ENCODE measurements at regions not wholly inside any gene's neighbourhood (a gene's known extent, or its start where the extent isn't known, plus 50 kb on each side); places are given as distances from the start of the nearest gene placed in this dataset.

- Mint-ChIP-seq H3K4me3 (ENCODE audit: unreplicated experiment) (no peak overlapping the region), H3K27me3 (ENCODE audit: insufficient read depth, unreplicated experiment) (no peaks in the 10 kb centered on the region), H3K9me3 (ENCODE audit: unreplicated experiment) (peaks cover 23% of the 10 kb centered on the region), H3K27ac (ENCODE audit: low read depth, unreplicated experiment) (no peak overlapping the region), H3K36me3 (ENCODE audit: insufficient read depth, unreplicated experiment) (no peaks in the 10 kb centered on the region), H3K4me1 (ENCODE audit: insufficient read depth, unreplicated experiment) (peaks cover 10% of the 10 kb centered on the region)
- intact Hi-C loops (cut with micrococcal nuclease) = no loop called here
- CTCF ChIA-PET = no interaction called here
- DNase-seq (ENCODE audit: unreplicated experiment) = no peak
- POLR2A ChIA-PET = no interaction called here
- no TSS peak for BruUV-seq (replicated peaks)
- no peak for TF ChIP-seq CTCF (IDR thresholded peaks at IDR 0.05; ENCODE audit: unreplicated experiment)
Observed at GRCh38 chr2:2649109-2650072, 318.3 kb upstream of the MYT1L start.

GRCh38 chr2:2648094-2648493 is 317.0 kb upstream of the MYT1L start:
- H3K36me3 Mint-ChIP-seq (ENCODE audit: insufficient read depth, unreplicated experiment) = no peaks in the 10 kb centered on the region
- DNase-seq (ENCODE audit: unreplicated experiment) = no peak
- ChIA-PET POLR2A (no interaction called here), CTCF (interaction anchor here (0.5 kb wide), 1 partner anchor 521 kb away, joined by 4 read pairs; no protein-coding TSS in a partner anchor)
- H3K27ac Mint-ChIP-seq (ENCODE audit: low read depth, unreplicated experiment) = no peak overlapping the region
- intact Hi-C loops (cut with micrococcal nuclease) = no loop called here
- peaks cover 10% of the 10 kb centered on the region for H3K4me1 Mint-ChIP-seq (ENCODE audit: insufficient read depth, unreplicated experiment)
- H3K27me3 Mint-ChIP-seq (ENCODE audit: insufficient read depth, unreplicated experiment) = no peaks in the 10 kb centered on the region
- no TSS peak for BruUV-seq (replicated peaks)
- TF ChIP-seq CTCF (IDR thresholded peaks at IDR 0.05; ENCODE audit: unreplicated experiment) = no peak
- H3K4me3 Mint-ChIP-seq (ENCODE audit: unreplicated experiment) = no peak overlapping the region
- H3K9me3 Mint-ChIP-seq (ENCODE audit: unreplicated experiment) = peaks cover 32% of the 10 kb centered on the region

- CTCF ChIA-PET = interaction anchor here (1.9 kb wide), 1 partner anchor 760 kb away, joined by 4 read pairs; no protein-coding TSS in a partner anchor
- no peaks in the 10 kb centered on the region for H3K36me3 Mint-ChIP-seq (ENCODE audit: insufficient read depth, unreplicated experiment)
- no peak for TF ChIP-seq CTCF (IDR thresholded peaks at IDR 0.05; ENCODE audit: unreplicated experiment)
- POLR2A ChIA-PET = no interaction called here
- intact Hi-C loops (cut with micrococcal nuclease) = no loop called here
- no TSS peak for BruUV-seq (replicated peaks)
- peaks cover 10% of the 10 kb centered on the region for H3K4me1 Mint-ChIP-seq (ENCODE audit: insufficient read depth, unreplicated experiment)
- peaks cover 31% of the 10 kb centered on the region for H3K9me3 Mint-ChIP-seq (ENCODE audit: unreplicated experiment)
- DNase-seq (ENCODE audit: unreplicated experiment) = no peak
- no peak overlapping the region for H3K27ac Mint-ChIP-seq (ENCODE audit: low read depth, unreplicated experiment)
- peak overlapping the region; percentile 15 for H3K4me3 Mint-ChIP-seq (ENCODE audit: unreplicated experiment)
- no peaks in the 10 kb centered on the region for H3K27me3 Mint-ChIP-seq (ENCODE audit: insufficient read depth, unreplicated experiment)
Observed at GRCh38 chr2:2647141-2647541, 316.1 kb upstream of the MYT1L start.

- intact Hi-C loops (cut with micrococcal nuclease) = no loop called here
- ChIA-PET POLR2A (interaction anchor here (0.6 kb wide), 1 partner anchor 1507 kb away, joined by 3 read pairs; no protein-coding TSS in a partner anchor), CTCF (interaction anchor here (0.5 to 1.9 kb wide), 2 partner anchors 495 to 759 kb away, joined by 3 to 4 read pairs; no protein-coding TSS in a partner anchor)
- Mint-ChIP-seq H3K27ac (ENCODE audit: low read depth, unreplicated experiment) (no peak overlapping the region), H3K4me1 (ENCODE audit: insufficient read depth, unreplicated experiment) (peaks cover 10% of the 10 kb centered on the region), H3K4me3 (ENCODE audit: unreplicated experiment) (peak overlapping the region; percentile 15), H3K9me3 (ENCODE audit: unreplicated experiment) (peaks cover 28% of the 10 kb centered on the region), H3K27me3 (ENCODE audit: insufficient read depth, unreplicated experiment) (no peaks in the 10 kb centered on the region), H3K36me3 (ENCODE audit: insufficient read depth, unreplicated experiment) (no peaks in the 10 kb centered on the region)
- no peak for DNase-seq (ENCODE audit: unreplicated experiment)
- TF ChIP-seq CTCF (IDR thresholded peaks at IDR 0.05; ENCODE audit: unreplicated experiment) = no peak
- BruUV-seq (replicated peaks) = no TSS peak
Observed at GRCh38 chr2:2646433-2647051, 315.5 kb upstream of the MYT1L start.

Data from MCF 10A (cell line).